Thyroid gland (tissue), 4 donors: ENCODE measurements at regions not wholly inside any gene's neighbourhood (a gene's known extent, or its start where the extent isn't known, plus 50 kb on each side); places are given as distances from the start of the nearest gene placed in this dataset.

Experiments used
- DNase-seq, 2 donors: peaks; one replicate each; pipeline ENCODE4 v3.0.0-alpha.2; 2019
- H3K27ac ChIP-seq, 3 donors: fragments of 200-600 bp; sonication (generic); 1 replicate in 2 of 3; 2 replicates in 1 of 3; pipeline ENCODE4 v1.5.1; 2016 to 2019; ENCODE audit warnings: mild to moderate bottlenecking in 1 of 3, moderate library complexity in 1 of 3
- H3K27me3 ChIP-seq: fragments of 200-600 bp; sonication (generic); one replicate; pipeline ENCODE4 v1.5.1; 2019
- H3K36me3 ChIP-seq, 2 donors: fragments of 200-600 bp; sonication (generic); one replicate each; pipeline ENCODE4 v1.5.1; 2016 to 2019
- H3K4me1 ChIP-seq, 2 donors: fragments of 200-600 bp; sonication (generic); one replicate each; pipeline ENCODE4 v1.5.1; 2017 to 2019
- H3K4me3 ChIP-seq, 3 donors: fragments of 200-600 bp; sonication (generic); replicated peaks in 1 of 3; 1 replicate in 2 of 3; 2 replicates in 1 of 3; pipeline ENCODE4 v1.5.1; 2016; ENCODE audit warnings: mild to moderate bottlenecking in 1 of 3
- H3K9me3 ChIP-seq: fragments of 200-600 bp; sonication (generic); one replicate; pipeline ENCODE4 v1.5.1; 2017
- POLR2A ChIP-seq, 2 donors: fragments of 450-650 bp; IDR thresholded peaks; one replicate each; pipeline ENCODE4 v1.6.1; 2017; ENCODE audit warnings: antibody characterized with exemption in 2 of 2, mild to moderate bottlenecking in 2 of 2, moderate library complexity in 1 of 2
- WGBS, 2 donors: methylation state at CpG; one replicate each; pipeline ENCODE4 v1.1.5; 2017; 5-methylcytosine and 5-hydroxymethylcytosine counted together
- intact Hi-C: fragments of 100-400 bp; cut with DNase I; formaldehyde crosslinking; loops from one replicate; pipeline ENCODE4 v1.15.1; 2023
- TF ChIP-seq, protein P1 (sequence below), 6 experiments: fragments of 200-600 bp in 3 of 6; fragments of 450-650 bp in 3 of 6; sonication (generic) in 3 of 6; IDR thresholded peaks; one replicate each; pipeline ENCODE4 v1.5.1; 2016 to 2019; ENCODE audit warnings: antibody characterized with exemption in 6 of 6, mild to moderate bottlenecking in 2 of 6, inconsistent platforms in 1 of 6, moderate library complexity in 1 of 6

DNA sequence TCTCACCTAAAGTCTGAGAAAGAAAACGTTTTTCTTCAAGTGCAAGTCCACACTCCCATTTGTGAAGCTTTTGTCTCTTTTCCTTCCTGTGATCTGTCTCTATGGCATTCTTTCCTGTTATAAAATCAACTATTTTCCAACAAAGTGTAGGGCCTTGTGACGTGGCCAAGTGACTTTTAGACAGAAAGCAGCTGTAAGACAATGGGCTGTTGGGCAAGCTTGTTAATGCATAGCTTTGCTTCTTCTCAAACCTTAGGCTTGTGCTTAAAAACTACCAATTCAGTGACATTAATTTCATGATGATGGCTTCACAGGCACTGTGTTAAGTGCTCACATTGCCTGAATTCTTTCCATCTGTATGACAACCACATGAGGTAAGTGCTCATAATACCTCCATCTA, 83.5 kb downstream of the VCY1B start:
- Histone ChIP-seq H3K4me3 (no peak overlapping the region), H3K4me1 (no peaks in the 10 kb centered on the region), H3K27ac (no peak overlapping the region), H3K36me3 (no peaks in the 10 kb centered on the region), H3K9me3 (no peaks in the 10 kb centered on the region), H3K27me3 (no peaks in the 10 kb centered on the region)
- WGBS, 2 donors: 23 to 26% methylated on average over 2 of the region's 2 CpGs
- DNase-seq: no peak
- intact Hi-C loops: no loop called here
- no peak for TF ChIP-seq POLR2A (IDR thresholded peaks at IDR 0.05)
- TF ChIP-seq, protein P1, sequence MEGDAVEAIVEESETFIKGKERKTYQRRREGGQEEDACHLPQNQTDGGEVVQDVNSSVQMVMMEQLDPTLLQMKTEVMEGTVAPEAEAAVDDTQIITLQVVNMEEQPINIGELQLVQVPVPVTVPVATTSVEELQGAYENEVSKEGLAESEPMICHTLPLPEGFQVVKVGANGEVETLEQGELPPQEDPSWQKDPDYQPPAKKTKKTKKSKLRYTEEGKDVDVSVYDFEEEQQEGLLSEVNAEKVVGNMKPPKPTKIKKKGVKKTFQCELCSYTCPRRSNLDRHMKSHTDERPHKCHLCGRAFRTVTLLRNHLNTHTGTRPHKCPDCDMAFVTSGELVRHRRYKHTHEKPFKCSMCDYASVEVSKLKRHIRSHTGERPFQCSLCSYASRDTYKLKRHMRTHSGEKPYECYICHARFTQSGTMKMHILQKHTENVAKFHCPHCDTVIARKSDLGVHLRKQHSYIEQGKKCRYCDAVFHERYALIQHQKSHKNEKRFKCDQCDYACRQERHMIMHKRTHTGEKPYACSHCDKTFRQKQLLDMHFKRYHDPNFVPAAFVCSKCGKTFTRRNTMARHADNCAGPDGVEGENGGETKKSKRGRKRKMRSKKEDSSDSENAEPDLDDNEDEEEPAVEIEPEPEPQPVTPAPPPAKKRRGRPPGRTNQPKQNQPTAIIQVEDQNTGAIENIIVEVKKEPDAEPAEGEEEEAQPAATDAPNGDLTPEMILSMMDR (IDR thresholded peaks at IDR 0.05): no peak

DNA sequence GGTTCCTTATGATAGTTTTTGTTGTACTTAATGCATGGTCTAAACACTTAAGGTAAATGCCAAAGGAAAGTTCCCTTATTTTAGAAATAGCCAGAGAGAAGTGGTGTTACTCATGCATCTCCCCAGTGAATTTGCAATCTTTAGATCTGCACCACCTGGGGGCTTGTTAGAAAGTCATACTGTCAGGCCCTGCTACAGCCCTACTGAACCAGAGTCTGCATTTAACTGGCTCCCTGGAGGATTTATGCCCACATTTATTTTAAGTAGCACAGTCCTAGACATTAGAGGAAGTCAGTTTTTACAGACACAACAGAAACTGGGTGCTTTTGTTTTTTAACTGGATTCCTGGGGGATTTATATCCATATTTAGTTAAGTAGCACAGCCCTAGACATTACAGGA, 89.6 kb downstream of the VCY1B start:
- no peak for DNase-seq
- Histone ChIP-seq H3K27me3 (no peaks in the 10 kb centered on the region), H3K4me1 (no peaks in the 10 kb centered on the region), H3K4me3 (no peak overlapping the region), H3K27ac (no peak overlapping the region), H3K36me3 (no peaks in the 10 kb centered on the region), H3K9me3 (no peaks in the 10 kb centered on the region)
- no peak for TF ChIP-seq POLR2A (IDR thresholded peaks at IDR 0.05)
- TF ChIP-seq, protein P1 (IDR thresholded peaks at IDR 0.05): no peak
- intact Hi-C loops: no loop called here

DNA sequence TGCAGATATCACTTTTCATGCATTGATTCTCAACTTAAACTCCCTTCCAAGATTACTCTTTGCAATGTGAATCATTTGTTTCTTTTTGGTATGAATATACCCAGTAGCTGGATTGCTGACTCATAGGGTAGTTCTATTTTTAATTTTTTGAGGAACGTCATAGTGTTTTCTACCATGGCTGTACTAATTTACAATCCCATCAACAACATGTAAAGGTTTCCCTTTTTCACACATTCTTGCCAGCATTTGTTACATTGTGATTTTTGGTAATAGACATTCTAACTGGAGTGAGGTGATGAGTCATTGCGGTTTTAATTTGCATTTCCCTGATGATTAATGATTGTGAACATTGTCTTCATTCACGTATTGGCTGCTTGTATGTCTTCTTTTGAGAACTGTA, 126.7 kb downstream of the VCY1B start:
- Histone ChIP-seq H3K27me3 (no peaks in the 10 kb centered on the region), H3K36me3 (no peaks in the 10 kb centered on the region), H3K9me3 (no peaks in the 10 kb centered on the region), H3K27ac (no peak overlapping the region), H3K4me3 (no peak overlapping the region), H3K4me1 (no peaks in the 10 kb centered on the region)
- no peak for DNase-seq
- intact Hi-C loops: no loop called here
- WGBS, 2 donors: 78 to 82% methylated on average over 3 of the region's 3 CpGs
- TF ChIP-seq POLR2A (IDR thresholded peaks at IDR 0.05): no peak
- TF ChIP-seq, protein P1 (IDR thresholded peaks at IDR 0.05): no peak

DNA sequence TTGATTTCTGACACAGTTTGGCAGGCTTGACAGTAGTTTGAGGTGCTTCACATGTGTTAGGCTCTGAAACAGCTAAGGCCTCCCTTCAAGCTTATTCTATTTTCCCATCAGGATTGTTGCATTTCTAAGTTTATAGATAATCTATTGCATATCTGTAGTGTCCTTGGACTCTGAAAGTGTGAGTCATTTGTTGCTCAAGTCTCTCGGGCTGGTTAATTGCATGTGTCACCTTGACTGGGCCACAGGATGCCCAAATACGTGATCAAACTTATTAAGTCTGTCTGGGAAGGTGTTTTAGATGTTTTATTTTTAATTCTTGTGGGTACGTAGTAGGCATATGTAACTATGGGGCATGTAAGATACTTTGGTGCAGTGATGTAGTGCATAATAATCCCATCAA, 166.0 kb downstream of the VCY1B start:
- intact Hi-C loops: no loop called here
- no peaks in the 10 kb centered on the region for H3K36me3 ChIP-seq
- H3K27me3 ChIP-seq: no peaks in the 10 kb centered on the region
- WGBS, 2 donors: 76 to 91% methylated on average over 3 of the region's 3 CpGs
- H3K4me3 ChIP-seq: no peak overlapping the region
- no peaks in the 10 kb centered on the region for H3K9me3 ChIP-seq
- DNase-seq: no peak
- no peaks in the 10 kb centered on the region for H3K4me1 ChIP-seq
- TF ChIP-seq, protein P1 (IDR thresholded peaks at IDR 0.05): no peak
- no peak for TF ChIP-seq POLR2A (IDR thresholded peaks at IDR 0.05)
- no peak overlapping the region for H3K27ac ChIP-seq

DNA sequence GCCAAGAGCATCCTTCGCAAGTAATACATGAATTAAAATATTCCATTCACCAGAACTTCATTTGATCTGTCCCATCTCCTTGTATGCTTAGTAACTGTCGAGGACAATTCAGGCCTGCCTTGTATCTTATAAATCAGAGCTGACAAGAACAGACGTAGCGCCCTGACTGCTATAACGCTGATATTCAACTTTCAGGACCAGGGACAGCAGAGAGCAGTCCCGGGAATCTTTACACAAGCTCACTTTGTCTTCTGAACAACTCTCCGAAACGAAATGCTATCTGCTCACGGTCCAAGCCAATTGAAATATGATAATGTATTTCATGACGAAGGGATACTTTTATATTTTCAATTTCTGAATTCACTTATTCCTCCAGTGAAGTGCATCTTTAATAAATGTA, 175.7 kb downstream of the VCY1B start:
- Histone ChIP-seq H3K27me3 (no peaks in the 10 kb centered on the region), H3K4me1 (no peaks in the 10 kb centered on the region), H3K4me3 (no peak overlapping the region), H3K9me3 (no peaks in the 10 kb centered on the region), H3K36me3 (no peaks in the 10 kb centered on the region), H3K27ac (no peak overlapping the region)
- no peak for DNase-seq
- TF ChIP-seq, protein P1 (IDR thresholded peaks at IDR 0.05): no peak
- TF ChIP-seq POLR2A (IDR thresholded peaks at IDR 0.05): no peak
- WGBS, 2 donors: 9 to 11% methylated on average over 10 of the region's 10 CpGs
- intact Hi-C loops: no loop called here
